HEK293T (cell line): ENCODE measurements at regions not wholly inside any gene's neighbourhood (a gene's known extent, or its start where the extent isn't known, plus 50 kb on each side); places are given as distances from the start of the nearest gene placed in this dataset.

Experiments used
- CTCF ChIA-PET: fragments of 350-600 bp; formaldehyde crosslinking; extraction: SDS; loops from one replicate; lab custom pipeline; 2021; ENCODE audit warnings: antibody characterized with exemption, inconsistent platforms; lab: Yijun Ruan, JAX
- POLR2A ChIA-PET: fragments of 350-600 bp; formaldehyde crosslinking; extraction: SDS; loops from one replicate; lab custom pipeline; 2020; ENCODE audit warnings: antibody characterized with exemption, inconsistent platforms; lab: Yijun Ruan, JAX
- DNase-seq: peaks from one replicate; pipeline ENCODE4 v3.0.0; 2012; ENCODE audit warnings: mixed read lengths; ENCODE audit errors: extremely low spot score
- ARNT ChIP-seq: fragments of 450-650 bp; IDR thresholded peaks from 2 replicates; pipeline ENCODE4 v1.6.1; 2017; ENCODE audit warnings: mild to moderate bottlenecking
- BHLHE40 ChIP-seq: fragments of 450-650 bp; IDR thresholded peaks from 2 replicates; pipeline ENCODE4 v1.6.1; 2016; ENCODE audit warnings: mild to moderate bottlenecking, moderate library complexity, borderline replicate concordance
- CTBP1 ChIP-seq: fragments of 450-650 bp; IDR thresholded peaks from 2 replicates; pipeline ENCODE4 v1.6.1; 2016; ENCODE audit warnings: borderline replicate concordance
- ELF4 ChIP-seq: fragments of 450-650 bp; IDR thresholded peaks from 2 replicates; pipeline ENCODE4 v1.6.1; 2017; ENCODE audit warnings: antibody characterized with exemption
- FOXA1 ChIP-seq: fragments of 450-650 bp; IDR thresholded peaks from 2 replicates; pipeline ENCODE4 v1.6.1; 2016; ENCODE audit warnings: mild to moderate bottlenecking
- FOXK2 ChIP-seq: fragments of 450-650 bp; IDR thresholded peaks from 2 replicates; pipeline ENCODE4 v1.6.1; 2016; ENCODE audit warnings: mild to moderate bottlenecking
- FOXM1 ChIP-seq: fragments of 450-650 bp; IDR thresholded peaks from 2 replicates; pipeline ENCODE4 v1.6.1; 2017; ENCODE audit warnings: mild to moderate bottlenecking, borderline replicate concordance
- HDGF ChIP-seq: fragments of 450-650 bp; IDR thresholded peaks from 2 replicates; pipeline ENCODE4 v1.6.1; 2017; ENCODE audit warnings: antibody characterized with exemption, borderline replicate concordance
- L3MBTL2 ChIP-seq: fragments of 450-650 bp; conservative IDR thresholded peaks from 2 replicates; pipeline ENCODE4 v1.6.1; 2016; ENCODE audit warnings: mild to moderate bottlenecking
- LEF1 ChIP-seq: fragments of 450-650 bp; IDR thresholded peaks from 2 replicates; pipeline ENCODE4 v1.6.1; 2017; ENCODE audit warnings: mild to moderate bottlenecking, borderline replicate concordance
- NFRKB ChIP-seq: fragments of 450-650 bp; IDR thresholded peaks from 2 replicates; pipeline ENCODE4 v1.6.1; 2016; ENCODE audit warnings: mild to moderate bottlenecking, moderate library complexity
- SP1 ChIP-seq: fragments of 450-650 bp; IDR thresholded peaks from 2 replicates; pipeline ENCODE4 v1.6.1; 2017
- SUZ12 ChIP-seq: fragments of 450-650 bp; IDR thresholded peaks from 2 replicates; pipeline ENCODE4 v1.6.1; 2016; ENCODE audit warnings: mild to moderate bottlenecking
- TARDBP ChIP-seq: fragments of 450-650 bp; IDR thresholded peaks from 2 replicates; pipeline ENCODE4 v1.6.1; 2016
- ZNF384 ChIP-seq: fragments of 450-650 bp; IDR thresholded peaks from 2 replicates; pipeline ENCODE4 v1.6.1; 2016
- TF ChIP-seq, protein P1 (sequence below): fragments of 450-650 bp; IDR thresholded peaks from 2 replicates; pipeline ENCODE4 v1.6.1; 2016

GRCh38 chr2:114040826-114041225, 150.9 kb downstream of the ACTR3 start:
- no peak for TF ChIP-seq LEF1
- TF ChIP-seq ELF4: no peak
- TF ChIP-seq SP1: no peak
- no peak for TF ChIP-seq ARNT
- ChIA-PET CTCF (no interaction called here), POLR2A (no interaction called here)
- DNase-seq: no peak

GRCh38 chr2:114044985-114045384, 155.1 kb downstream of the ACTR3 start:
- ChIA-PET CTCF (interaction anchor here (0.5 kb wide), 1 partner anchor 20 kb away, joined by 3 read pairs; no protein-coding TSS in a partner anchor), POLR2A (no interaction called here)
- DNase-seq: no peak
- TF ChIP-seq, protein P1, sequence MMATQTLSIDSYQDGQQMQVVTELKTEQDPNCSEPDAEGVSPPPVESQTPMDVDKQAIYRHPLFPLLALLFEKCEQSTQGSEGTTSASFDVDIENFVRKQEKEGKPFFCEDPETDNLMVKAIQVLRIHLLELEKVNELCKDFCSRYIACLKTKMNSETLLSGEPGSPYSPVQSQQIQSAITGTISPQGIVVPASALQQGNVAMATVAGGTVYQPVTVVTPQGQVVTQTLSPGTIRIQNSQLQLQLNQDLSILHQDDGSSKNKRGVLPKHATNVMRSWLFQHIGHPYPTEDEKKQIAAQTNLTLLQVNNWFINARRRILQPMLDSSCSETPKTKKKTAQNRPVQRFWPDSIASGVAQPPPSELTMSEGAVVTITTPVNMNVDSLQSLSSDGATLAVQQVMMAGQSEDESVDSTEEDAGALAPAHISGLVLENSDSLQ: no peak
- TF ChIP-seq FOXM1 (no peak), FOXA1 (no peak), FOXK2 (no peak), NFRKB (no peak), ARNT (no peak), CTBP1 (no peak), TARDBP (no peak), L3MBTL2 (no peak), ZNF384 (no peak), SUZ12 (no peak), LEF1 (no peak), BHLHE40 (no peak), SP1 (no peak)

DNA sequence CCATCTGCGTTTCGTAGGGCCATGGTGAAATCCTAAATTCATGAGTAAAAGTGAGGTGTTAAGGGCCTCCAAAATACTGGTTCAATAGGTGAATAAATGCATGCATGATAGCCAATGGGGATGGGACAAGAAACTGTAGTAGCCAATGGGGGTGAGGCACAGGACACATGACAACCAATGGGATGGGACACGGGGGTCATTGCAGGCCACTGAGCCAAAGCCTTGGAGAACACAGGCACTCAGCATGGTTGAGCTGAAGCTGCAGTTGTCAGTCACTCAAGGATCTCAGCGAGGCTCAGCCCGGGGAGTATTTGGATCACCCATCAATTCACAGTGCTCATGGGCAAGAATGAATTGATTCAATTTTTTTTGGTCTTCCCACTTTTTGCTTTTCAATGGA, 156.5 kb downstream of the ACTR3 start:
- ChIA-PET CTCF (no interaction called here), POLR2A (no interaction called here)
- no peak for DNase-seq
- TF ChIP-seq FOXA1 (no peak), ARNT (no peak), CTBP1 (no peak), ELF4 (no peak), NFRKB (no peak), FOXM1 (no peak), FOXK2 (no peak), HDGF (no peak)

DNA sequence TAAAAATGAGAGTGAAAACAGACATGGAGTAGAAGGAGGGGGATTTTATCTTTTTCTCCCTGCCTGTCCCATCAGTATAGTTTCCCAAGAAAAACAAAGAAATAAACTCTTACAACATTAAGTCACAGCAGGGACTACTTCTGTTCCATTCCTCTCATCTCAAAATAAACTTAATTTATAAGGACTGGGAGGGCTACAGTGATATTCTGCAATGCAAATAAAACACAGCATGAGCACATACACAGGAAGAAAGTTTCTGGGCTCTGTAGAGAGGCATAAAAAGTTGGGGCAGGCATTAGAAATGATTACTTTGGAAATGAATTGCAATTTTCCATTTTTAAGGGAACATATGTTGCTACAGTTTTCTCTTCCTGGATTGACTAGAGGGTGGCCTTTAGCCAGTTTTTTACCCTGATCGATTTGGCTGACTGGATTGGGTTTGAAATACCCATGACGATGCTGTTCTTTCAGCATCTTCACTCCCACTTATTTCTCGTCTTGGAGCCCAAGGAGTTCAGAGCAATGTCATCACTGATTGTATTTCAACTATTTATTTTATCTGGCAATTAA, 157.1 kb downstream of the ACTR3 start:
- CTCF ChIA-PET: no interaction called here
- no peak for TF ChIP-seq FOXM1
- no peak for TF ChIP-seq SUZ12
- TF ChIP-seq SP1: no peak
- TF ChIP-seq TARDBP: no peak
- no peak for TF ChIP-seq CTBP1
- no peak for TF ChIP-seq ZNF384
- POLR2A ChIA-PET: no interaction called here
- DNase-seq: no peak

DNA sequence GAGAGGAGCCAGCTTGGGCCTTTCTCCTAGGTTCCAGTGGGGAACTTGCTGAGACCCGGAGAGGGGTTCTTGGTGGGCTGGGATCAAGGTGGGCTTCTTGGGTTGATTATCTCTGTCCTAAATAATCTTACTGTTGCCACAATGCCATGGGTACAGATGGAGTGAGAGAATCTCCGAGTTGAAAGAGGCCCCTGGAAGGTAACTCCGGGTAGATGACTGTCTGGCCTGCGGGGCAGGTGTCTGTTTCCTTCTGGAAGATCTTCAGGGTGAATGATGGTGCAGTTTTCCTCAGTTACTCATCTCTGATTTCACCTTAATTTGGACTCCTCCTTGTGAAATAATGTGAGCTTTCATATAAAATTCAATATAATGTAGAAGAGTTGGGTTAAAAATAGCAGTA, 159.4 kb downstream of the ACTR3 start:
- CTCF ChIA-PET: no interaction called here
- no peak for TF ChIP-seq ZNF384
- no peak for TF ChIP-seq L3MBTL2
- TF ChIP-seq ELF4: no peak
- POLR2A ChIA-PET: no interaction called here
- DNase-seq: no peak

- ChIA-PET CTCF (no interaction called here), POLR2A (no interaction called here)
- no peak for TF ChIP-seq FOXA1
- TF ChIP-seq ZNF384: no peak
- no peak for TF ChIP-seq FOXM1
- TF ChIP-seq, protein P1: no peak
- TF ChIP-seq HDGF: no peak
- TF ChIP-seq BHLHE40: no peak
- TF ChIP-seq SP1: no peak
- TF ChIP-seq L3MBTL2: no peak
- no peak for TF ChIP-seq FOXK2
- TF ChIP-seq TARDBP: no peak
- TF ChIP-seq SUZ12: no peak
Measured at GRCh38 chr2:114049826-114050225, 159.9 kb downstream of the ACTR3 start.

GRCh38 chr2:114056294-114057143, 166.6 kb downstream of the ACTR3 start:
- ChIA-PET CTCF (no interaction called here), POLR2A (no interaction called here)
- DNase-seq: no peak
- TF ChIP-seq TARDBP (no peak), HDGF (no peak), CTBP1 (no peak), NFRKB (no peak), FOXA1 (no peak), BHLHE40 (no peak), ZNF384 (no peak), LEF1 (no peak), FOXM1 (no peak), L3MBTL2 (no peak), SUZ12 (no peak), FOXK2 (no peak), ELF4 (no peak), ARNT (no peak)
- TF ChIP-seq, protein P1: no peak

More at GRCh38 chr2:114049826-114050225, 159.9 kb downstream of the ACTR3 start:
- DNase-seq: no peak
